ENCODE measurements at regions not wholly inside any gene's neighbourhood (a gene's known extent, or its start where the extent isn't known, plus 50 kb on each side); places are given as distances from the start of the nearest gene placed in this dataset.

DNA sequence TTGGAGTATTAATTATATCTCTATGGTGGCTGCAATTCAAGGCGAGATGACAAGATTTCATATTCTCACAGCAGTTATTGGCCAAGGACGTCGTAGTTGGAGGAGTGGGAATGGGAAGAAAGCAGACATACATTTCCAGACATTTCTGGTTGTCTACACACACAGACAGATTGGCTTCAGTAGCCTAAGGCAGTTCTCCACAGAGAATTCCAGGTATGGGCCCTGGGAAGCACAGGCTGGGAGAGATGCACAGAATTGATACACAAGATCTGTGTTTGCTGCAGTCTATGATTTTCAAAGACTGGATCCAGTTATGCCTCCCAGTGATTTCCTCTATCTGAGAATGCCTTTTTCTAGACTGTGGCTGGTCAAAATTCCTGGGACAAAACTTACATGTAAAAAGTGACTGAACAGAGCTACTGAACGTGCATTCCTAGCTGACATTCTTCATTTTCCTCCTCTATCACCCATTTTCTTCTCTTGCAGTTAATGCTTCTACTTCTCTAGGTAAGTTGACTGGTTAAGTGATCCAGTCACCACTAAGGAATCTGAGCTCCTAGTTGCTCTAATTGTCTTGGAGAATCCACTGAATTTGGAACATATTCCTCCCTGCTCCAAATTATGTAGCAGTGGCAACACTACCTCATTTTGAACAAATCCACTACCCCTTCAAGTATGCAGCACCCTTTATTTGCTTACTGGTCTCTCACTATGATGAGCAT, 386.7 kb upstream of the CDH7 start:
- FAIRE-seq (no peak), DNase-seq (ENCODE audit: low read depth in 1 of 2, low spot score in 1 of 2) (no peak), ATAC-seq (no peak)
- no peaks in the 10 kb centered on the region for H3K9me3 ChIP-seq
- 0% methylated on average over 4 of the region's 4 CpGs for WGBS (ENCODE audit: missing lambda C conversion rate)
- CTCF ChIA-PET: interaction anchor here (1.3 kb wide), 1 partner anchor 9 kb away, joined by 3 read pairs; no protein-coding TSS in a partner anchor
- H3K4me3 ChIP-seq: no peak overlapping the region
- no peak overlapping the region for H3K27ac ChIP-seq
- H3K4me2 ChIP-seq: no peak overlapping the region
- POLR2A ChIA-PET: no interaction called here
- TF ChIP-seq NFE2L2 (conservative IDR thresholded peaks at IDR 0.05; ENCODE audit: low read length) (no peak), CHD2 (IDR thresholded peaks at IDR 0.05; ENCODE audit: low read length, partially characterized antibody) (no peak), CBX2 (IDR thresholded peaks at IDR 0.05; ENCODE audit: borderline replicate concordance, low read depth) (no peak), HEYL (CRISPR knock-in tag; IDR thresholded peaks at IDR 0.05) (no peak)
- H3K4me1 ChIP-seq: no peaks in the 10 kb centered on the region

DNA sequence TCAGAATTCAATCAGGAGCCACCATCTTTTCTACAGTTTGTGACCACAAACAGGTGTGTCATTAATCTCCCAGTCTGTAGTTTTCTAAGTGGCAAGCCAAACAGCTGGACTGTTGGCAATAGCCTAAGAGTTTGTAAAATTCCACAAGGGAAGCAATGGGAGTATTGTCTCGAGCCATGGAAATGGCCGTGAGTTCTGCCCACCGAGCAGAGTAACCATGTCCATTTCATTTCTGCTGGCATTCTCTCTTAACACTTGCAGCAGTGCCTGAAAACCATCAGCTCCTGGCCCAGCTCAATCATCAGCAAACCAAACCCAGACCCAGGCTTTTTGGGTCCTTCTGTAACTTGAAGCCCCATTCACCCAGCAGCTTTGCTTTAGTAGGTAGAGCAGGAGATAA, 387.8 kb upstream of the CDH7 start:
- Histone ChIP-seq H3K4me1 (no peaks in the 10 kb centered on the region), H3K4me2 (no peak overlapping the region), H3K4me3 (no peak overlapping the region), H3K9me3 (no peaks in the 10 kb centered on the region), H3K27ac (no peak overlapping the region)
- no peak for TF ChIP-seq ZNF302 (CRISPR knock-in tag; IDR thresholded peaks at IDR 0.05)
- no peak for TF ChIP-seq CBX8 (IDR thresholded peaks at IDR 0.05)
- TF ChIP-seq, protein P1, sequence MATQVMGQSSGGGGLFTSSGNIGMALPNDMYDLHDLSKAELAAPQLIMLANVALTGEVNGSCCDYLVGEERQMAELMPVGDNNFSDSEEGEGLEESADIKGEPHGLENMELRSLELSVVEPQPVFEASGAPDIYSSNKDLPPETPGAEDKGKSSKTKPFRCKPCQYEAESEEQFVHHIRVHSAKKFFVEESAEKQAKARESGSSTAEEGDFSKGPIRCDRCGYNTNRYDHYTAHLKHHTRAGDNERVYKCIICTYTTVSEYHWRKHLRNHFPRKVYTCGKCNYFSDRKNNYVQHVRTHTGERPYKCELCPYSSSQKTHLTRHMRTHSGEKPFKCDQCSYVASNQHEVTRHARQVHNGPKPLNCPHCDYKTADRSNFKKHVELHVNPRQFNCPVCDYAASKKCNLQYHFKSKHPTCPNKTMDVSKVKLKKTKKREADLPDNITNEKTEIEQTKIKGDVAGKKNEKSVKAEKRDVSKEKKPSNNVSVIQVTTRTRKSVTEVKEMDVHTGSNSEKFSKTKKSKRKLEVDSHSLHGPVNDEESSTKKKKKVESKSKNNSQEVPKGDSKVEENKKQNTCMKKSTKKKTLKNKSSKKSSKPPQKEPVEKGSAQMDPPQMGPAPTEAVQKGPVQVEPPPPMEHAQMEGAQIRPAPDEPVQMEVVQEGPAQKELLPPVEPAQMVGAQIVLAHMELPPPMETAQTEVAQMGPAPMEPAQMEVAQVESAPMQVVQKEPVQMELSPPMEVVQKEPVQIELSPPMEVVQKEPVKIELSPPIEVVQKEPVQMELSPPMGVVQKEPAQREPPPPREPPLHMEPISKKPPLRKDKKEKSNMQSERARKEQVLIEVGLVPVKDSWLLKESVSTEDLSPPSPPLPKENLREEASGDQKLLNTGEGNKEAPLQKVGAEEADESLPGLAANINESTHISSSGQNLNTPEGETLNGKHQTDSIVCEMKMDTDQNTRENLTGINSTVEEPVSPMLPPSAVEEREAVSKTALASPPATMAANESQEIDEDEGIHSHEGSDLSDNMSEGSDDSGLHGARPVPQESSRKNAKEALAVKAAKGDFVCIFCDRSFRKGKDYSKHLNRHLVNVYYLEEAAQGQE (IDR thresholded peaks at IDR 0.05): no peak
- TF ChIP-seq, protein P2, sequence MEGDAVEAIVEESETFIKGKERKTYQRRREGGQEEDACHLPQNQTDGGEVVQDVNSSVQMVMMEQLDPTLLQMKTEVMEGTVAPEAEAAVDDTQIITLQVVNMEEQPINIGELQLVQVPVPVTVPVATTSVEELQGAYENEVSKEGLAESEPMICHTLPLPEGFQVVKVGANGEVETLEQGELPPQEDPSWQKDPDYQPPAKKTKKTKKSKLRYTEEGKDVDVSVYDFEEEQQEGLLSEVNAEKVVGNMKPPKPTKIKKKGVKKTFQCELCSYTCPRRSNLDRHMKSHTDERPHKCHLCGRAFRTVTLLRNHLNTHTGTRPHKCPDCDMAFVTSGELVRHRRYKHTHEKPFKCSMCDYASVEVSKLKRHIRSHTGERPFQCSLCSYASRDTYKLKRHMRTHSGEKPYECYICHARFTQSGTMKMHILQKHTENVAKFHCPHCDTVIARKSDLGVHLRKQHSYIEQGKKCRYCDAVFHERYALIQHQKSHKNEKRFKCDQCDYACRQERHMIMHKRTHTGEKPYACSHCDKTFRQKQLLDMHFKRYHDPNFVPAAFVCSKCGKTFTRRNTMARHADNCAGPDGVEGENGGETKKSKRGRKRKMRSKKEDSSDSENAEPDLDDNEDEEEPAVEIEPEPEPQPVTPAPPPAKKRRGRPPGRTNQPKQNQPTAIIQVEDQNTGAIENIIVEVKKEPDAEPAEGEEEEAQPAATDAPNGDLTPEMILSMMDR (IDR thresholded peaks at IDR 0.05): no peak
- TF ChIP-seq, protein P3, sequence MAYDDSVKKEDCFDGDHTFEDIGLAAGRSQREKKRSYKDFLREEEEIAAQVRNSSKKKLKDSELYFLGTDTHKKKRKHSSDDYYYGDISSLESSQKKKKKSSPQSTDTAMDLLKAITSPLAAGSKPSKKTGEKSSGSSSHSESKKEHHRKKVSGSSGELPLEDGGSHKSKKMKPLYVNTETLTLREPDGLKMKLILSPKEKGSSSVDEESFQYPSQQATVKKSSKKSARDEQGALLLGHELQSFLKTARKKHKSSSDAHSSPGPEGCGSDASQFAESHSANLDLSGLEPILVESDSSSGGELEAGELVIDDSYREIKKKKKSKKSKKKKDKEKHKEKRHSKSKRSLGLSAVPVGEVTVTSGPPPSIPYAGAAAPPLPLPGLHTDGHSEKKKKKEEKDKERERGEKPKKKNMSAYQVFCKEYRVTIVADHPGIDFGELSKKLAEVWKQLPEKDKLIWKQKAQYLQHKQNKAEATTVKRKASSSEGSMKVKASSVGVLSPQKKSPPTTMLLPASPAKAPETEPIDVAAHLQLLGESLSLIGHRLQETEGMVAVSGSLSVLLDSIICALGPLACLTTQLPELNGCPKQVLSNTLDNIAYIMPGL (CRISPR knock-in tag; IDR thresholded peaks at IDR 0.05; ENCODE audit: borderline replicate concordance): no peak
- TF ChIP-seq HEYL (CRISPR knock-in tag; IDR thresholded peaks at IDR 0.05): no peak
- no peak for TF ChIP-seq SREBF2 (IDR thresholded peaks at IDR 0.05)
- TF ChIP-seq ZC3H11A (IDR thresholded peaks at IDR 0.05): no peak
- no peak for TF ChIP-seq GATA3 (IDR thresholded peaks at IDR 0.05; ENCODE audit: borderline replicate concordance)
- no peak for TF ChIP-seq KDM1A (IDR thresholded peaks at IDR 0.05; ENCODE audit: low read depth)
- TF ChIP-seq, protein P4, sequence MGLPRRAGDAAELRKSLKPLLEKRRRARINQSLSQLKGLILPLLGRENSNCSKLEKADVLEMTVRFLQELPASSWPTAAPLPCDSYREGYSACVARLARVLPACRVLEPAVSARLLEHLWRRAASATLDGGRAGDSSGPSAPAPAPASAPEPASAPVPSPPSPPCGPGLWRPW (IDR thresholded peaks at IDR 0.05): no peak
- no peak for TF ChIP-seq RAD21 (conservative IDR thresholded peaks at IDR 0.05 in 1 of 2, IDR thresholded peaks at IDR 0.05 in 1 of 2)
- 19% methylated on average over 3 of the region's 3 CpGs for WGBS (ENCODE audit: missing lambda C conversion rate)
- POLR2A ChIA-PET: no interaction called here
- DNase-seq (ENCODE audit: low read depth in 1 of 2, low spot score in 1 of 2) (no peak), ATAC-seq (no peak), FAIRE-seq (no peak)
- CTCF ChIA-PET: no interaction called here
